D341Med (cell line): ENCODE measurements at regions not wholly inside any gene's neighbourhood (a gene's known extent, or its start where the extent isn't known, plus 50 kb on each side); places are given as distances from the start of the nearest gene placed in this dataset.

ENCODE experiments used
- DNase-seq: peaks from one replicate; pipeline ENCODE4 v3.0.0; 2012; ENCODE audit warnings: low spot score

DNA sequence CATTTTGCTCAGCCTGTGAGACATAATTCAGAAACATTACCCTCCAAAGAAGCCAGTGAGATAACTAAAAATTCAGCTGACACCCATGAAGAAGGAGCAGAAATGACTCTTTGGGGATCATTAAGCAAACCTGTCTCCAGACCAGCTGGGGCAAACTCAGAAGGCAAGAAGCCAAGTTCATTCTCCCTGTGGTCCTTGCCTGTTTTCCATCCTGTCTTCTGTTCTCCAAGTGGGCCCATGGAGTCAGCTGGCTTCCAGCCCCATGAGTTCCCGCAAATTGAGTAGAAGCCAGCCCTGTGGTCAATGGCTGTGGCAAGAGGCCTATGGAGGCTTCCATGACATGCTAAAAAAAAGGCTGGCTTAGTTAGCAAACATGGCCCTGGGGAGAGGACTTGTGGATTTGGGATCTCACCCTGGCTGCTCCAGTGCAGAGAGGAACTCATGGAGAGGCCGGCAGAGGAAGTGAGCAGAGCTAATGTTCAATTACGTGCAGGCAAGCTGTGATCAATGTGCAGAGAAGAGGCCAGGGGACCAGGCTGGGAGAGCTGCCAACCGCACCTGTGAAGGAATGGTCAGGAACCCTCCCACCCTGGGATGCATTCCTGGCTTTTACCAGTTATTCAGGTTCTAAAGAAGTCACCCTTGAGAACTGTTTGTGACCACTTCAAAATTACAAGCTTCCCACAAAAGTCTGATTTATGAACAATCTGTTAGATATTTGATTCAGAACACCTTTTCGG lies 229.1 kb downstream of the TSHZ3 start:
- DNase-seq, result no peak

DNA sequence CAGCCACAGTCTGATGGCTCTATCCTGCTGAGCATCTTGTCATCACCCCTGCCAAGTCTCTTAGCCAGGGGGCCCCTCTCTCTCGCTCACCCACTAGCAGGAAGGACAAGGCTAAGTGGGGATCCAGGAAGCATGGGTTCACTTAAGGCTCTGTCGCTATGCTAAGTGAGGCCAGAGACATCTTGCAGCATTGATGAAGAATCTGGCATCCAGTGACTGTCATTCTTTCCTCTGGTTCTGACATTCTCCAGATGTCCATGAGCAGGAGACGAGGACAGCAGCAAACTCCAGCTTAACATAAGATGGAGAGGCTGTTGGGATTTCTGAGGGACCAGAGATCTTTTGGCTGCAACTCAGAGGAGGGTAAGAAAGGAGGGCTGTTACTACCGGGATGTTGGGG lies 230.2 kb downstream of the TSHZ3 start:
- DNase-seq, result no peak

DNA sequence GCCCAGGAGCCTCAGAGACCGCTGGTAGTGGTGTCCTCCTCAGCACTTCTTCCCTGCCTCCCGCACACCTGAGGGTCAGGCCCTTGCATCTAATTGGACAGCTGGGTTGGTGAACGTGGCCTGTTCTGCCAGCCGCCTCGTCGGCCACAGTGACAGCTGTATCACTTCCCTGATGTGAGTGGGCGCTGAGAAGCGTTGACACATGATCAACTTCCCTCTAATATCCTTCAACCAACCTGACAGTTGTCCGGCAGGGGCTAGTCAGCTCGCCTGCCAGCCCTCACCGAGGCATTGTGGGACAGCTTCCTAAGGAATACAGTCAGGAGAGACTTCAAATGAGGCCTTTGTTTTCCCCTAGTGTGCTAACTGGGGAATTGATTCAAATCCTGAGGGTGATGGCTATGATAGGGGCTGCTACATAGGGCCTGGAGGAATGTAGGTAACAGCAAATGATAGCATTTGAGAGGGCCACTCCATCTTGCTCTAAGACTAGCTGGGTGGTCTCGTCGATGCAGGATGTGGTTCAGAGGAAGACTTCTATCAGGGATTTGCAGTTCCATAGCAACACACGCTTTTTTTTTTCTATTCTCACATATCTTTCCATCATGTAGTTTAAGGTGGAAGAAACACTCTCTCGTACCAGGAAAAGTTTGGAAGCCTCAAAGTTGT lies 230.8 kb downstream of the TSHZ3 start:
- DNase-seq, result no peak

DNA sequence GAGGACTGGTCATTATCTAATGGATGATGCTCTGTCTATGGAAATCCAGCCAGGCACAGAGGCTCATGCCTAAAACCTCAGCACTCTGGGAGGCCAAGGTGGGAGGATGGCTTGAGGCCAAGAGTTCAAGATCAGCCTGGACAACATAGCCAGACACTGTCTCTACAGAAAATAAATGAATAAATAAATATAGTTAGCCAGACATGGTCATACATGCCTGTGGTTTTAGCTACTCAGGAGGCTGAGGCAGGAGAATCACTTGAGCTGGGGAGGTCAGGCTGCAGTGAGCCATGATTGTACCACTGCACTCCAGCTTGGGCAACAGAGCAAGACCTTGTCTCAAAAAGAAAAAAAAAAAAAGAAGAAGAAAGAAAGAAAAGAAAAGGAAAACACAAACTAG lies 234.7 kb downstream of the TSHZ3 start:
- DNase-seq, result no peak

DNA sequence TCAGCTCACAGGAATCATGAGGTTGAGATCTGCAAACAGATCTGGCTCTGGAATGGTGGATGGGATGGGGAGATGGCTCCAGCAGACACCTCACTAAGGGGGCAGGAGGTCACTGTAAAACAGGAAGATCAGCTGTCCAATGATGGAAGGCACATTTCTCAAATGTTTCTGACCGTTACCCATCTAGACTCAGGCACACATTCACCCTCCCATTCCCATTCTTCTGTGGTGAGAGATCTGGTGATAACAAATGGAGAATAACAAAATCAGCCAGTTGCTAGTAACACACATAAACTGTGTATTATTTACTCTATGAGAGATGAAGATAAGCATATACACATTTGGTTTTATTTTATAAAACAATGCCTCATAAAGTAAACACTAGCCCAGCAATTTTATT lies 235.9 kb downstream of the TSHZ3 start:
- DNase-seq, result no peak

DNA sequence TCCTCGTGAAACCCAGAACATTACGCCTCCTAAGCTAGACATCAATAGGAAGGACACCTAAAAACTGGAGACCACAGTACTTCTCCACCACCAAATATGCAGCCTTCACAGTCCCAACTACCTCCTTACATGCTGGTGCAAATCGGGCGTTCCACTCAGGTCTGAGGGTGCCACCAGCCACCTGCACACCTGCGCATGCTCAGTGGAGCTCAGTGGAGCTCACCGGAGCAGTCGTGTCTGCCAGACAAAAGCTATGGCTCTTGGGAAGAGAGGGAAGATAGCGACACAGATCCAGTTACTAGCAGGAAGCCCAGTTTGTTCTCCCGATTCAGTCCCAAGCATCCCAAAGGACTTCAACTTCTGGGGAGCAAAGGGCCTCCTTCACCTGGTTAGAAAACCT lies 237.1 kb downstream of the TSHZ3 start:
- no peak for DNase-seq

DNA sequence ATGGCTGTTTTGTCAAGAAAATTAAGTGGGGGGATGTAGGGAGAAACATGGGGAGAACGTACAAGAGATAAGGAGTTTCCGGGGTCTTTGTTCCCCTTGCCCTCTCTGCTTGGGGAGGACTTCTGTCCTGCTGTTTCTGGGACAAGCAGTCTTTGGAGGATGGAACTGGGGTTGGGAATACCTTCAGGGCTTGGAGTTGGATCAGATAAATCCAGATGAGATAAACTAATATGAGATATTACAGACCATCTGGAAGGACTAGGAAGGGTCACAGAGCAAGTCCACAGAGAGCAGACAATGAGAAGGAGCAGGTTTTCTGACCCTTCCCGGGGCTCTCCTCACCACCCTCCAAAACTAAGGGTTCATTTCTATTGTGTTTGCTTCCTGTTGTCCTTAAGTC lies 237.5 kb downstream of the TSHZ3 start:
- DNase-seq, result no peak

DNA sequence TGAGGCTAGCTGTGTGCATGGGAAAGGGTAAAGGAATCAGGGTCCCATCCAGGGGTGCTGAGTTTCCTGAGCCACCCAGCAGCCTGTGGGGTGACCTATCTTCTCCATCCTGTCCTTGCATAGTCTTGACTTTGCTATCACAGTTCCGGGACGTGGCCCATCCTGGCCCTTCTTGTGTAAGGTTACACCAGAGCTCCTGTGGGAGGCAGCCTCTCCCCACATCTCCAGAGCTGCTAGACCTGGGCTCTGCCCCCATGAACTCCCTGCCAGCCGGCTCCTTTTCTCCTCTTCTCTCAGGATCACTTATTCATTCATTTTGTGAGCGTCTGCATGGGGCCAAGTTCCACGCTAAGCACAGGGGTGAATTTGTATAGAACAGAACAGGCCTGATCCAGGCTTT lies 238.9 kb downstream of the TSHZ3 start:
- DNase-seq, result no peak

DNA sequence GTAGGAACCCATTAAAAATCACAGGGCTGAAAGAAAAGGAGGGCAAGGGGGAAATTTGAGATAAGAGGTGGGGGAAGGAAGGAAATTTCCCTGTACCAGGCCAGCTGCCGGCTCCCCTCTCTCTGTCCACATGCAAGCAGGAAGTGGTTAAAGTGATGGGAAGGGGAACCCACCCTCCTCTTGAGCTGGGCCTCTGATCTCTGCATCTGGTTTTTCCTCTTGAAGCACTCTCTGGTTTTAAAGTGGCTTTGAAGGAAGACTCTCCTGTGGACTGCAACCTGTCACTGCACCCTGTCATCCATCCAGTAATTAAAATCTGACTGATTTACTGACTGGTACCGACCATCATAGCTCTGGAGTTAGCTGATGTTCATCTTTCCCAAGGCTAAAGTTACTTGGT lies 239.6 kb downstream of the TSHZ3 start:
- no peak for DNase-seq

DNA sequence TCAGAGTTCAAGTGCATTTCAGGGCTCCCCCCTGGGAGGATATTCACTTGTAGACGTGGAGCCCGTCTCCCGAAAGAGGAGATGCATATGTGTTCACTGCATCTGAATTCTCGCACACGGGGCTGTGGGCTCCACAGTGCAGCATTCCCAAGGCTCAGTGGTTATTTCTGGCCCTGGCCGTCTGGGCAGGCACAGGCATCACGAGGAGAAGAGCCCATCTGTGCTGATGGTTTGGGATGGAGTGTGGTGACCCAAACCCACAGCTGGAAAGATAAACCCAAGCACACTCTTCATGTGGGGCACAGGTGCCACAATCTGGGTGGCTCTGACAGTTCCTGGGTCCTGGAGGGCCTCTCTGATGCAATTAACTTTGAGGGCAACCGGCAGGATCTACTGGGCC lies 242.1 kb downstream of the TSHZ3 start:
- no peak for DNase-seq

DNA sequence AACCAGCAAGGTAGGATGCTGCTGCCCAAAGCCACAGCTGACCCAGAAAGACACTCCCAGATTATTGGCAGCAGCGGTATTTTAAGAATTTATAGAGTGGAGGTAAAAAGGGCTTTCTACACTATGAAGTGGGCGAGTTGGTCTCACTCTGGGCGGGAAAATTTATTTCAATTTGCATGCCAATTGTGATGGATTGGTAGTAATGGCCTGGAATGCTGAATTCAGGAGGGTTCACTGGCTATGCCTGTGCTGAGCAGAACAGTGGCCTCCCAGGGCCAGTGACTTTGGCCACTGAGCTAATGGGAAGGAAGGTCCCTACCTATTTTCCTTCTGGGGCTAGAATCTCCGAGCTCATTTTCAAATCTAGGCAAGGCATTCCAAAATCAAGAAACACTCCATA lies 243.5 kb downstream of the TSHZ3 start:
- DNase-seq, result no peak

DNA sequence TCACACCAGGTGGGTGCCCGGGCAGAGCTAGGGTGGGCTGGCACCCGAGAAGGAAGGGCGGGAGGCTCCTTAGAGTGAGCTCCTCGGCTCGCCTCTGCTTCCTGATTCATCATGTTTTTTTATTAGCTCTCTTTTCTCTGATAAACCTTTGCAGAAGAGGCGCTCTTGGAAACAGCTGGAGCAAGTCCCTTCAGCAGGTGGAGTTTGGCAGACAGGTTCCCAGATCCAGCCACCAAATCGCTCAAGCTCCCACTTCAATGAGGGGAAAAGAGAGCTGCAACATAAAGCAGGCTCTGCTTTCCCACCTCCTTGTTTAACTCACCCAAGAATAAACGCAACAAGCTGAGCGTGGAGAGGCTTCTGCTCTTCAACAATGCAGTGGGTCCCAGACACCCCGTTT lies 244.8 kb downstream of the TSHZ3 start:
- no peak for DNase-seq

DNA sequence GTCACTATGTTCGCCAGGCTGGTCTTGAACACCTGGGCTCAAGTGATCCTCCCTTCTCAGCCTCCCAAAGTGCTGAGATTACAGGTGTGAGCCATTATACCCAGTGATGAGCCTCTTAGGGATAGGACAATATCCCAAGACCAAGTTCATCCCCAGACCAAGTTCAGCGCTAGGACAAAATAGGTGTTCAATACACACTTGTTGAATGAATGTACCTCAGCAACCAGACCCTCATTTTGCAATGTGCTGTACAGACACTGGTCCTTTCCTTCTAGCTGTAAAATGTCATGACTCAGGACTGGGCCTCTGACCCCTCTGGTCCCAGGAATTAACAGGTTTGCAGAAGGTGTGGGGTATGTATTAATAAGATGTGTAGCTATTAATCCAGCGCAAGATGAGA lies 246.0 kb downstream of the TSHZ3 start:
- DNase-seq, result no peak

DNA sequence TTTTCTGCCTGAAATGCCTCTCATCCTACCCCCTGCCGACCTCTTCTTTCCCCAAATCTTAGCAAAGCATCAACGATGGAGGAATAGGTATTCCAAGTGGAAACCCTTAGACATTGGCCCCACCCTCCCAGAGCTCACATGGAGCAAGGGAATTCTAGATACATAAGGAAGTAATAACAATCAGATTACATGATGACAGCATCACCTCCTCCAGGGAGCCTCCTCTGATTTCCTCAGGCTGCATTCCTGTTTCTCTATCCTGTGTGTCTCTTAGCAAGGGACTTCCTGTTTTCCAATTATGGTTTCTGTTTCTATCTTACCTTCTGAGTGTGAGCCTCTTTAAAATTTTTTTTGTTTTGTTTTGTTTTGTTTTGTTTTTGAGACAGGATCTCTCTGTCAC lies 246.6 kb downstream of the TSHZ3 start:
- DNase-seq, result no peak

DNA sequence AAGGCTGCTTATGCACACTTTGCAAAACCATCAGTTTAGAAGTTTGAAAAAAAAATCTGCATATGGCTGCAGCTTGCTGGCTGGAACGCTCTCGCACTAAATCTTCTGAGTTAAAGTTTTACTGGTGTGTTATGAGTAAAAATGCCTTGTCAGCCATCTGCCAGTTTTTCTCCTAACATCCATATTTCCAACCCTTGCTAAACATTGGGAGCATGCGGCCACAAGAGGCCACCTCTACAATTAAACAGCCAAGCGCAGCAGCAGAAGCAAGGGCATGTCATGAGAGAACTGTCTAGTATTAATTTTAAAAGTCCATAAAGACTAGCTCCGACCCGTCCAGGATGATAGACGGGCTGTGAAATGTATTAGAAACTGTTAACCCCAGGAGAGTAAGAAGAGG lies 248.3 kb downstream of the TSHZ3 start:
- no peak for DNase-seq

DNA sequence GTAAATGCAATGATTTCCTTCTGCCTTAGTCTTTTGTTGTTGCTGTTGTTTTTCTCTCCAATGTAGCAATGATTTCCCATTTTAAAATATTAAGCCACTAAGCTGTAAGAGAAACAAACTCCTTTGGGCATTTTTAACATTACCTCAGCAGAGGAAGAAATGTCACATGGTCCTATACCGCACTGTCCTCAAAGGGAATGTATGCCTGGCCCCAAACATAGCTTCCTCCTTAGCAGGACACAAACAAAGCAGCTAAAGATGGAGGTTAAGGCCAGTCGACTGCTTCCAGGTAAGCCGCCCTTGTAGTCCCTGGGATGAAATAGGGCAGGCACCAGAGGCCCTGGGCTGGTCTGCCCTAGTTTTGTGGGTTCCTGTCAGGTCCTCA lies 249.0 kb downstream of the TSHZ3 start:
- no peak for DNase-seq

DNA sequence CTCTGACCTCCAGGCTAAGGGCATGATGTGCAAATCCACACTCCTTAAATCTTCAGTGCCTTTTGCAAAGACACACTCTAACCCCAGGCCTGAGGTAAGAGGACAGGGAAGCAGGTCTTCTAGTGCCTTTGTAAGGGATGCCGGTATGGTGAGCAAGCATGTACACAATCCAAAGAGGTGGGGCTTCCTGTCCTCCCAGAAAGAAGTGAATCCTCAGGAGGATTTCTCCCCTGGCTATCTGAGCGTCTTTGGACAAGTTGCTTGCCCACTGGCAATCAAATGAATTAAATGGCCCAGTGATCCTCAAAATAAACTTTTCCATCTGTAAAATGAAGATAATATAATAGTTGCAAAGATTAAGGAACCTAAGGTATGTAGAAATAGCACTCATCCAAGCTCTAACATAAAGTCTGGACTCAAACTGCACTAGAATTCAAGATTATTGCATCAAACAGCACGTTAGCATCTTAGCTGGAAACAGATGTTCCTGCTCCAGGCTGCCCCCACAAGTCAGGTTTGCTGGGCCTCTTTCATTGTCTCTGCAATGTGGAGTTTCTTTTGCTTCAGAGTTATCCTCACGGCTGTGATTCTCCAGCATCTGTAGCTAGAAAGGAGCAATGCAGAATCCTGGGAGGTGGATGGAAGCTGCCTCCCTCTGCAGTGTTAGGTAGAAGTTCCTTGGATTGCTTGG lies 249.6 kb downstream of the TSHZ3 start:
- no peak for DNase-seq

DNA sequence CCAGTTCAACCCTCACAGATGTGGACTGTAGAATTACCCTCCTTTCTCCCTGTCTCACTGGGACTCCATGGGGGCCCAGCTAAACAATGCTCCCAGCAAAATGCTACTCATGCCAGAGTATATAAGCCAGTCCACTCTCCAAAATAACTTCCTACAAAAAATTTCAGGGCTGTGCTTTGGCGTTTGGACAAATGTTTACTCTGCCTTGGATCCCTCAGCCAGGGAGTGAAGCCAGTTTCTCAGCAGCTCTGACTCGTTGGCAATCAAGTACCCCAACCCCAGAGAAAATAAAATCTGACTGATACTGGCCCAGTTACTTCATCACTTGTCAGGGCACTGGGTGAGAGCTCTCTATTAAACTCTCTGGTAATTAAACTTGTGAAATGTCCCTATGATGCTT lies 250.4 kb downstream of the TSHZ3 start:
- no peak for DNase-seq

DNA sequence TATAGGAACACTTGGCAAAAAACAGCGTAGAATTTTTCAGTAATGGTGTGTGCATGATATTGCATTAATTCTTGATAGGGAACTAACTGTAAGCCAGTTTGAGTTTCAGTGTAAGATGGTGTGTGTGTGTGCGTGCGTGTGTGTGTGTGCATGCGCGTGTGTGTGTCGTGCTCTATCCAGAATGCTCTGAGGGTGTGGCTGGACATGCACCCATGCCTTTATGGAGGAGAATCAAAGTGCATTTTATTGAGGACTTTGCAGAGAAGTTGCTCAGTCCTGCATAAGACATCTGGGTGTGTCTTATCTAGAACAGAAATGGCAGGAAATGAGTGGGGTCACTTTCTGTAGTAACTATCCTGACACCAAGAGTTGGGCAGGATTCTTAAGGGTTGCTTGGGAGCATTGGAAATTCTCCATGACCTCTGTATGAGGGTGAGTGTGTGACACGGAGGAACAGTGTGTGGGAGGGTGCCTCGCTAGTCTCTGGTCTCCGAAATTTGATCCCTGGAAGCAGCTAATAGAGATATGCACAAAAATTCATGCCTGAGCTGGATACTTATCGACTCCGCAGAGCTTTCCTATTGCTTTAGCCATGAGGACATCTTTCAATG lies 252.2 kb downstream of the TSHZ3 start:
- no peak for DNase-seq

DNA sequence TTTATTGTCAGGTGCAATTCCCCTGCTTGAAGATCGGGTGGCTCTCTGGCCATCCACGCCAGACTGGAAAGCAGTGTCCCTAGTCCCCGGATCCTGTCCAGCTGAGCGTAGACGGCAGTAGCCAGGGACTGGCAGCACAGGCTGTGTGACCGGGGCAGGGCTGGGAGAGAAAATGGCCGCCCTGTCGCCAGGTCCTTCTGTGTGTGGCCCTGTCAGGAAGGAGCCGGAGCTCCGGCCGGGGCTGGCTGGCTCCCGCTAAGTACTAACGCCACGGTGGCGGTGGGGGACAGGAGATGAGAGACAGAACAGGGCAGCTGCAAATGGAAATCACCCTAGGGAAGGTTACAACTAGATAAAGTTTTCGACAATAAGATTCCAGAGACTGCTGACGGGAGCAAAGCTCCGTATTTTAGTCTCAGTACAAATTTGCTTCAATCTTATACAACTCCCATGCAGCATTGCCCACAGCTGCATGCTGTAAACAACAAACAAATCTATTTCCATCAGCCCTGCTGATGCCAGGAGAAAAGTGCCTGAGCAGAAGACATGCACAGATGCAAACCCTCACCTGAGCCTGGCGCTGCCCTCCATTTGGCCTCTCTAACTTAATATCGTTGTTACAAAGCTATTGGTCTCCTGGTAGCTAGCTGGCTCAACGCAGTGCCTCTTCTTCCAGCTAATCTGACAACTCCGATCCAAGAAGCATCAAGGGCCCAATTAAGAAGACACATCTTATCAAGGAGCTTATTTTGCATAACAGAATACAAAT lies 253.0 kb downstream of the TSHZ3 start:
- no peak for DNase-seq

DNA sequence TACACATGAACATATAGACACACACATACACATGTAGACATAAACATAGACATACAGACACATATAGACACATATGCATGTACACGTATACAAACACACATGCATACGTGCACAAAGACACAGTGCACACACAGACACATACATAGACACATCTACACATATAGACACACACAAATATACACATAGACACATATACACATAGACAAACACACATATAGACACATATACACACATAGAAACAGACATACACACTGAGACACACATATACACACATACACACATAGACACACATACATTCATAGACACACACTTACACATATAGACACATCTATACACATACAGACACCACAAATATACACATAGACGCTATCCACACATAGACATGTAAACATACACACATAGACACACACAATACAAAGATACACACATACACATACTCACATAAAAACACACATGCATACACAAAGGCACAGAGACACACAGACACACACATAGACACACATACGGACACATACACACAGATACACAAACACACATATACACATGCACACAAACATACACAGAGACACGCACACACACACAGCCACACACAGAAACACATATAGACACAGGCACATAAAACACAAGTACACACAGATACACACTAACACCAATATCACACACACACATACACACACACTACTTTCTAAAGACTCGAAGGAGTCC lies 254.0 kb downstream of the TSHZ3 start:
- DNase-seq, result no peak

DNA sequence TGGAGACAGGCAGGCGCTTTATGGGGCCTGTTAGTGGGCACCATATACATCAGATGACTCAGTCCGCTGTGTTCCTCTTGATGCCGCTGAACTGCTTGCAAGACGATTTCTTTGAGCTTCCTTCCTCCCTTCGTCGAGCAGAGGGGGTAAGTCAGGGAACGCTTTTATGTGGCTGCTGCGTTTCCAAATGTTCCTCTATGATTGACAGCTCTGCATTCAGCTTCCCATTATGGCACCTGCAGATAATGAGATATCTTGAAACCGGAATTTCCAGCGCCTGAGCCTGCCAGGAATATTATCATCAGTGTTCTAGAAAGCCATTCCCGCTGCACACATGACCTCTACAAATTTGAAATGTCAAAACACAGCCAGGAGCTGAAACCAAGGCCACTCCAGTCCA lies 257.0 kb downstream of the TSHZ3 start:
- DNase-seq, result no peak
